DND-41 (cell line): ENCODE measurements at regions not wholly inside any gene's neighbourhood (a gene's known extent, or its start where the extent isn't known, plus 50 kb on each side); places are given as distances from the start of the nearest gene placed in this dataset.

ENCODE experiments used
- CTCF ChIP-seq: IDR thresholded peaks from 2 replicates; pipeline ENCODE4 v1.5.1; 2012; ENCODE audit warnings: borderline replicate concordance, low read length, moderate library complexity, mild to moderate bottlenecking; ENCODE audit not compliant: poor library complexity, severe bottlenecking; ENCODE audit errors: extremely low read depth
- EZH2 ChIP-seq: IDR thresholded peaks from 3 replicates; pipeline ENCODE4 v1.6.1; 2012; ENCODE audit warnings: borderline replicate concordance, low read depth, mild to moderate bottlenecking, moderate library complexity, low read length, inconsistent platforms; ENCODE audit not compliant: severe bottlenecking

GRCh38 chr13:39988351-39988750, 332.9 kb downstream of the COG6 start:
- TF ChIP-seq CTCF (no peak), EZH2 (no peak)
